GM18507 (cell line): ENCODE measurements at regions not wholly inside any gene's neighbourhood (a gene's known extent, or its start where the extent isn't known, plus 50 kb on each side); places are given as distances from the start of the nearest gene placed in this dataset.
A peak's percentile ranks its signal among the peaks of the same experiment; 100 is the strongest.

Source experiments
- DNase-seq: peaks from one replicate; pipeline ENCODE4 v3.0.0; 2011; ENCODE audit warnings: low read depth; ENCODE audit not compliant: insufficient read length; ENCODE audit errors: extremely low spot score
- FAIRE-seq: peaks from 2 replicates; lab custom pipeline; 2011; peaks lifted over from hg19 to GRCh38; lab: Jason Lieb, UNC

GRCh38 chr15:95252404-95252803, 1021.0 kb downstream of the MCTP2 start:
- FAIRE-seq (no peak), DNase-seq (no peak)

GRCh38 chr15:95254263-95254662, 1022.9 kb downstream of the MCTP2 start:
- FAIRE-seq, result no peak

GRCh38 chr15:95259513-95259912, 1028.2 kb downstream of the MCTP2 start:
- DNase-seq (no peak), FAIRE-seq (peak; percentile 61)

More at GRCh38 chr15:95254263-95254662, 1022.9 kb downstream of the MCTP2 start:
- DNase-seq, result no peak

GRCh38 chr15:95259965-95260364, 1028.6 kb downstream of the MCTP2 start:
- DNase-seq (no peak), FAIRE-seq (no peak)

GRCh38 chr15:95260856-95261255, 1029.5 kb downstream of the MCTP2 start:
- no peak for FAIRE-seq
- no peak for DNase-seq

GRCh38 chr15:95261546-95261945, 1030.2 kb downstream of the MCTP2 start:
- FAIRE-seq (no peak), DNase-seq (no peak)

GRCh38 chr15:95261968-95262367, 1030.6 kb downstream of the MCTP2 start:
- DNase-seq (no peak), FAIRE-seq (no peak)

- FAIRE-seq (no peak), DNase-seq (no peak)
Observed at GRCh38 chr15:95262866-95263564, 1031.7 kb downstream of the MCTP2 start.

GRCh38 chr15:95263751-95264150, 1032.4 kb downstream of the MCTP2 start:
- DNase-seq (no peak), FAIRE-seq (no peak)

GRCh38 chr15:95265419-95265997, 1034.1 kb downstream of the MCTP2 start:
- FAIRE-seq (no peak), DNase-seq (no peak)

- FAIRE-seq, result no peak
- no peak for DNase-seq
Observed at GRCh38 chr15:95266451-95267061, 1035.2 kb downstream of the MCTP2 start.

- DNase-seq, result no peak
- no peak for FAIRE-seq
Observed at GRCh38 chr15:95267481-95267880, 1036.1 kb downstream of the MCTP2 start.

GRCh38 chr15:95269242-95270183, 1038.2 kb downstream of the MCTP2 start:
- FAIRE-seq (no peak), DNase-seq (no peak)

- FAIRE-seq (no peak), DNase-seq (no peak)
Observed at GRCh38 chr15:95274101-95274500, 1042.7 kb downstream of the MCTP2 start.

- no peak for DNase-seq
- no peak for FAIRE-seq
Observed at GRCh38 chr15:95277266-95277665, 1045.9 kb downstream of the MCTP2 start.

GRCh38 chr15:95278532-95279245, 1047.3 kb downstream of the MCTP2 start:
- FAIRE-seq, result no peak

GRCh38 chr15:95279277-95280019, 1048.1 kb downstream of the MCTP2 start:
- DNase-seq, result no peak
- FAIRE-seq, result no peak

More at GRCh38 chr15:95278532-95279245, 1047.3 kb downstream of the MCTP2 start:
- DNase-seq, result no peak

GRCh38 chr15:95280711-95281110, 1049.3 kb downstream of the MCTP2 start:
- FAIRE-seq (no peak), DNase-seq (no peak)

- DNase-seq (no peak), FAIRE-seq (no peak)
Observed at GRCh38 chr15:95281470-95281869, 1049.0 kb upstream of the NR2F2 start.
